H1 (cell line): ENCODE measurements at regions not wholly inside any gene's neighbourhood (a gene's known extent, or its start where the extent isn't known, plus 50 kb on each side); places are given as distances from the start of the nearest gene placed in this dataset.

ENCODE experiments used
- CTCF ChIA-PET: fragments of 300-600 bp; sonication (Branson Sonifier 250); formaldehyde crosslinking; loops from one replicate; lab custom pipeline; 2021; ENCODE audit not compliant: partially characterized antibody; lab: Charles Lee
- POLR2A ChIA-PET: fragments of 300-600 bp; sonication (Branson Sonifier 250); formaldehyde crosslinking; loops from one replicate; lab custom pipeline; 2021; ENCODE audit warnings: inconsistent platforms; ENCODE audit not compliant: partially characterized antibody; lab: Charles Lee
- DNase-seq, 2 experiments: peaks; one replicate each; pipeline versions ENCODE4 v3.0.0 to v3.0.0-alpha.2; 2010 to 2022; ENCODE audit warnings: low spot score in 2 of 2, low read depth in 1 of 2, mixed read lengths in 1 of 2
- FAIRE-seq: peaks from 2 replicates; lab custom pipeline; 2011; peaks lifted over from hg19 to GRCh38; lab: Jason Lieb, UNC
- H2AFZ ChIP-seq: 2 replicates; pipeline ENCODE4 v1.8.1; 2012; ENCODE audit warnings: low read length, inconsistent platforms
- H2AK5ac ChIP-seq: 2 replicates; pipeline ENCODE4 v1.6.1; 2013; ENCODE audit warnings: low read depth, low read length
- H2BK120ac ChIP-seq: replicated peaks from 2 replicates; pipeline ENCODE3; 2013; ENCODE audit warnings: low read depth, low read length, inconsistent platforms
- H2BK12ac ChIP-seq: 2 replicates; pipeline ENCODE4 v1.6.1; 2013; ENCODE audit warnings: low read depth, low read length
- H2BK15ac ChIP-seq: 2 replicates; pipeline ENCODE4 v1.6.1; 2013; ENCODE audit warnings: low read length
- H2BK20ac ChIP-seq: 2 replicates; pipeline ENCODE4 v1.6.1; 2013; ENCODE audit warnings: low read length
- H2BK5ac ChIP-seq: 2 replicates; pipeline ENCODE4 v1.6.1; 2013; ENCODE audit warnings: low read depth, low read length
- H3K14ac ChIP-seq: 2 replicates; pipeline ENCODE4 v1.6.1; 2013; ENCODE audit warnings: inconsistent platforms; ENCODE audit not compliant: insufficient read length
- H3K18ac ChIP-seq: 2 replicates; pipeline ENCODE4 v1.6.1; 2013; ENCODE audit warnings: low read length; ENCODE audit errors: extremely low read depth
- H3K23ac ChIP-seq: 2 replicates; pipeline ENCODE4 v1.6.1; 2013; ENCODE audit warnings: inconsistent platforms; ENCODE audit not compliant: insufficient read length
- H3K23me2 ChIP-seq: 2 replicates; pipeline ENCODE4 v1.6.1; 2013; ENCODE audit warnings: low read depth, low read length
- H3K27ac ChIP-seq: 2 replicates; pipeline ENCODE4 v1.6.1; 2011; ENCODE audit warnings: low read depth, low read length, inconsistent platforms
- H3K27me3 ChIP-seq, 4 experiments: replicated peaks in 1 of 4; 1 replicate in 1 of 4; 2 replicates in 3 of 4; pipeline versions ENCODE4 v1.6.1 to v1.8.1; 2011 to 2013; ENCODE audit warnings: low read length in 3 of 4, mild to moderate bottlenecking in 3 of 4, inconsistent platforms in 2 of 4, mixed read lengths in 2 of 4, moderate library complexity in 1 of 4; ENCODE audit not compliant: control insufficient read depth in 3 of 4, insufficient read depth in 3 of 4; ENCODE audit errors: extremely low read depth in 1 of 4
- H3K36me3 ChIP-seq, 4 experiments: 2 replicates each; pipeline versions ENCODE4 v1.6.1 to v1.8.1; 2011 to 2013; ENCODE audit warnings: mild to moderate bottlenecking in 4 of 4, low read length in 3 of 4, moderate library complexity in 2 of 4, control low read depth in 1 of 4, inconsistent platforms in 1 of 4; ENCODE audit not compliant: insufficient read depth in 4 of 4, control insufficient read depth in 2 of 4
- H3K4ac ChIP-seq: replicated peaks from 2 replicates; pipeline ENCODE3; 2013; ENCODE audit warnings: low read length, low read depth, mixed read lengths, inconsistent platforms; ENCODE audit not compliant: insufficient read length
- H3K4me1 ChIP-seq, 4 experiments: replicated peaks in 1 of 4; 1 replicate in 1 of 4; 2 replicates in 3 of 4; pipeline versions ENCODE4 v1.6.1 to v1.8.1; 2011 to 2013; ENCODE audit warnings: low read length in 3 of 4, inconsistent platforms in 2 of 4, mixed read lengths in 1 of 4; ENCODE audit not compliant: insufficient read depth in 4 of 4, control insufficient read depth in 3 of 4
- H3K4me2 ChIP-seq, 2 experiments: 2 replicates each; pipeline versions ENCODE4 v1.6.1 to v1.8.1; 2011 to 2013; ENCODE audit warnings: low read depth in 2 of 2, low read length in 2 of 2, control low read depth in 1 of 2, inconsistent platforms in 1 of 2, mild to moderate bottlenecking in 1 of 2; ENCODE audit not compliant: insufficient read depth in 1 of 2
- H3K4me3 ChIP-seq, 4 experiments: fragments of 200-600, 300-600 bp in 1 of 4; sonication (generic), shearing (Covaris generic), sonication (Bioruptor Twin) in 1 of 4; 2 replicates each; pipeline versions ENCODE4 v1.5.1 to v1.8.1; 2011 to 2016; ENCODE audit warnings: low read length in 4 of 4, low read depth in 3 of 4, control low read depth in 2 of 4, inconsistent platforms in 2 of 4, mild to moderate bottlenecking in 2 of 4, mixed read lengths in 1 of 4, moderate library complexity in 1 of 4; ENCODE audit not compliant: insufficient read depth in 2 of 4; ENCODE audit errors: extremely low read depth in 1 of 4
- H3K56ac ChIP-seq: replicated peaks from 2 replicates; pipeline ENCODE3; 2013; ENCODE audit warnings: low read depth, mild to moderate bottlenecking, mixed read lengths, low read length, inconsistent platforms; ENCODE audit not compliant: insufficient read length
- H3K79me1 ChIP-seq: 2 replicates; pipeline ENCODE4 v1.6.1; 2013; ENCODE audit warnings: low read depth, low read length, control low read depth
- H3K79me2 ChIP-seq, 2 experiments: 2 replicates each; pipeline versions ENCODE4 v1.6.1 to v1.8.1; 2012 to 2013; ENCODE audit warnings: low read length in 2 of 2, mild to moderate bottlenecking in 2 of 2, inconsistent platforms in 1 of 2; ENCODE audit not compliant: insufficient read depth in 2 of 2, control insufficient read depth in 1 of 2
- H3K9ac ChIP-seq, 4 experiments: replicated peaks in 1 of 4; 1 replicate in 1 of 4; 2 replicates in 3 of 4; pipeline versions ENCODE4 v1.6.1 to v1.8.1; 2011 to 2013; ENCODE audit warnings: low read depth in 3 of 4, low read length in 3 of 4, control low read depth in 2 of 4, mild to moderate bottlenecking in 2 of 4, moderate library complexity in 2 of 4, inconsistent platforms in 1 of 4; ENCODE audit errors: extremely low read depth in 1 of 4
- H3K9me3 ChIP-seq, 2 experiments: 2 replicates each; pipeline versions ENCODE4 v1.6.1 to v1.8.1; 2012 to 2013; ENCODE audit warnings: mild to moderate bottlenecking in 2 of 2, moderate library complexity in 2 of 2, control low read depth in 1 of 2, inconsistent platforms in 1 of 2, low read depth in 1 of 2, low read length in 1 of 2, mixed read lengths in 1 of 2; ENCODE audit not compliant: insufficient read depth in 2 of 2
- H4K20me1 ChIP-seq, 2 experiments: replicated peaks in 1 of 2; 2 replicates each; pipeline versions ENCODE3 to v1.8.1; 2011 to 2013; ENCODE audit warnings: inconsistent platforms in 2 of 2, low read length in 2 of 2, mild to moderate bottlenecking in 1 of 2; ENCODE audit not compliant: insufficient read depth in 2 of 2, control insufficient read depth in 1 of 2
- H4K5ac ChIP-seq: 2 replicates; pipeline ENCODE4 v1.6.1; 2013; ENCODE audit warnings: low read length, low read depth, mixed read lengths, inconsistent platforms; ENCODE audit not compliant: insufficient read length
- H4K8ac ChIP-seq: 2 replicates; pipeline ENCODE4 v1.8.0; 2013; ENCODE audit warnings: mild to moderate bottlenecking, moderate library complexity, low read length, inconsistent platforms; ENCODE audit not compliant: insufficient read depth; ENCODE audit errors: extremely low read depth
- H4K91ac ChIP-seq: replicated peaks from 2 replicates; pipeline ENCODE3; 2013; ENCODE audit warnings: low read length, mixed read lengths, inconsistent platforms; ENCODE audit not compliant: insufficient read length
- CTCF ChIP-seq, 3 experiments: IDR thresholded peaks; 1 replicate in 2 of 3; 2 replicates in 1 of 3; pipeline versions ENCODE4 v1.5.1 to v1.6.1; 2011; ENCODE audit warnings: low read length in 3 of 3, mild to moderate bottlenecking in 3 of 3, inconsistent platforms in 2 of 3, low read depth in 1 of 3, moderate library complexity in 1 of 3; ENCODE audit not compliant: insufficient read depth in 1 of 3; ENCODE audit errors: control extremely low read depth in 1 of 3
- FOSL1 ChIP-seq: IDR thresholded peaks from 2 replicates; pipeline ENCODE4 v1.6.1; 2011; ENCODE audit warnings: mild to moderate bottlenecking, low read depth, low read length, moderate library complexity; ENCODE audit not compliant: insufficient read depth
- HDAC6 ChIP-seq: IDR thresholded peaks from one replicate; pipeline ENCODE4 v1.7.1; 2012; ENCODE audit warnings: low read depth, mild to moderate bottlenecking, inconsistent platforms, low read length, moderate library complexity
- KDM5A ChIP-seq: fragments of 200-600 bp; IDR thresholded peaks from 2 replicates; pipeline ENCODE4 v1.7.1; 2012; ENCODE audit warnings: mild to moderate bottlenecking, low read length, inconsistent platforms, mixed read lengths
- RAD21 ChIP-seq, 2 experiments: IDR thresholded peaks in 1 of 2; conservative IDR thresholded peaks in 1 of 2; 2 replicates each; pipeline ENCODE4 v1.6.1; 2011; ENCODE audit warnings: low read depth in 2 of 2, low read length in 2 of 2, improper control_type of control experiment in 1 of 2, inconsistent platforms in 1 of 2, mild to moderate bottlenecking in 1 of 2, moderate library complexity in 1 of 2
- SAP30 ChIP-seq: fragments of 300-600 bp; sonication (generic); IDR thresholded peaks from 2 replicates; pipeline ENCODE4 v1.7.1; 2012; ENCODE audit warnings: low read length, moderate library complexity, mild to moderate bottlenecking, inconsistent platforms; ENCODE audit not compliant: insufficient read depth, insufficient replicate concordance
- SIN3A ChIP-seq, 2 experiments: IDR thresholded peaks in 1 of 2; conservative IDR thresholded peaks in 1 of 2; 2 replicates each; pipeline ENCODE4 v1.6.1; 2011 to 2012; ENCODE audit warnings: low read length in 2 of 2, improper control_type of control experiment in 1 of 2, low read depth in 1 of 2, mild to moderate bottlenecking in 1 of 2
- SP2 ChIP-seq: IDR thresholded peaks from 2 replicates; pipeline ENCODE4 v1.6.1; 2012; ENCODE audit warnings: mild to moderate bottlenecking, low read length, inconsistent platforms
- SP4 ChIP-seq: IDR thresholded peaks from 2 replicates; pipeline ENCODE4 v1.6.1; 2012; ENCODE audit warnings: low read length, inconsistent platforms
- TAF7 ChIP-seq: optimal IDR thresholded peaks from 2 replicates; pipeline ENCODE3; 2011; ENCODE audit warnings: low read depth, mild to moderate bottlenecking, inconsistent platforms, low read length, moderate library complexity, borderline replicate concordance
- YY1 ChIP-seq: IDR thresholded peaks from 2 replicates; pipeline ENCODE4 v1.6.1; 2011; ENCODE audit warnings: low read depth, mild to moderate bottlenecking, low read length
- WGBS, 2 experiments: shearing (Covaris generic) in 1 of 2; methylation state at CpG; one replicate each; pipeline versions ENCODE4 v1.1.6 to v1.1.7; 2013 to 2015; ENCODE audit warnings: low lambda C conversion rate in 2 of 2, mixed read lengths in 2 of 2, inconsistent platforms in 1 of 2, low coverage in 1 of 2, missing lambda C conversion rate in 1 of 2; ENCODE audit not compliant: insufficient replicate concordance in 2 of 2, insufficient coverage in 1 of 2, insufficient read length in 1 of 2; ENCODE audit errors: extremely low coverage in 1 of 2, missing lambda C conversion rate in 1 of 2; 5-methylcytosine and 5-hydroxymethylcytosine counted together

GRCh38 chr16:64486561-64486960 is 635.3 kb downstream of the CDH11 start:
- H2BK15ac ChIP-seq: no peak overlapping the region
- no peaks in the 10 kb centered on the region for H3K23me2 ChIP-seq
- no peak overlapping the region for H2BK12ac ChIP-seq
- POLR2A ChIA-PET: no interaction called here
- no peak overlapping the region for H2BK20ac ChIP-seq
- H2BK5ac ChIP-seq: no peak overlapping the region
- H3K27ac ChIP-seq: no peak overlapping the region
- no peaks in the 10 kb centered on the region for H3K27me3 ChIP-seq
- CTCF ChIA-PET: interaction anchor here (0.6 kb wide), 1 partner anchor 1987 kb away, joined by 3 read pairs; no protein-coding TSS in a partner anchor
- no peak overlapping the region for H3K14ac ChIP-seq
- no peaks in the 10 kb centered on the region for H3K36me3 ChIP-seq
- no peak overlapping the region for H3K4me3 ChIP-seq
- H3K79me1 ChIP-seq: no peaks in the 10 kb centered on the region
- no peak overlapping the region for H3K4me2 ChIP-seq
- 95% methylated on average over 1 of the region's 1 CpG; no CpG with 5 or more reads in 1 of the 2 experiments for WGBS, 2 experiments
- no peak for TF ChIP-seq YY1
- no peak for TF ChIP-seq SAP30
- no peak for TF ChIP-seq TAF7
- no peak for TF ChIP-seq SP4
- TF ChIP-seq SIN3A (conservative IDR thresholded peaks at IDR 0.05 in 1 of 2, IDR thresholded peaks at IDR 0.05 in 1 of 2; ENCODE audit: low read depth in 1 of 2, low read length in 2 of 2): no peak
- TF ChIP-seq KDM5A: no peak
- no peak for TF ChIP-seq RAD21 (IDR thresholded peaks at IDR 0.05 in 1 of 2, conservative IDR thresholded peaks at IDR 0.05 in 1 of 2; ENCODE audit: low read depth in 2 of 2, low read length in 2 of 2)
- TF ChIP-seq CTCF (IDR thresholded peaks at IDR 0.05; ENCODE audit: control extremely low read depth in 1 of 3, insufficient read depth in 1 of 3, low read depth in 1 of 3, low read length in 3 of 3): no peak
- no peak for TF ChIP-seq FOSL1
- TF ChIP-seq HDAC6: no peak
- no peak for TF ChIP-seq SP2
- H3K9me3 ChIP-seq: no peaks in the 10 kb centered on the region
- no peak overlapping the region for H2AFZ ChIP-seq
- H4K20me1 ChIP-seq: no peaks in the 10 kb centered on the region
- DNase-seq: no peak
- no peak overlapping the region for H4K5ac ChIP-seq
- H3K4ac ChIP-seq: no peak overlapping the region
- no peaks in the 10 kb centered on the region for H3K79me2 ChIP-seq
- H4K91ac ChIP-seq: no peak overlapping the region
- no peak overlapping the region for H3K9ac ChIP-seq
- no peak for FAIRE-seq
- no peak overlapping the region for H2AK5ac ChIP-seq
- no peak overlapping the region for H2BK120ac ChIP-seq
- H3K18ac ChIP-seq: no peak overlapping the region
- H3K56ac ChIP-seq: no peak overlapping the region
- no peaks in the 10 kb centered on the region for H3K4me1 ChIP-seq
- H3K23ac ChIP-seq: no peak overlapping the region
- no peak overlapping the region for H4K8ac ChIP-seq
